Esophagus squamous epithelium (tissue), 5 donors: ENCODE measurements at regions not wholly inside any gene's neighbourhood (a gene's known extent, or its start where the extent isn't known, plus 50 kb on each side); places are given as distances from the start of the nearest gene placed in this dataset.

Experiments
- DNase-seq: peaks from one replicate; lab custom pipeline; 2025; lab: John Stamatoyannopoulos, UW
- H3K27ac ChIP-seq, 4 donors: fragments of 200-600 bp; sonication (generic); one replicate each; pipeline ENCODE4 v1.5.1; 2016 to 2019; ENCODE audit warnings: mild to moderate bottlenecking in 1 of 4
- H3K27me3 ChIP-seq, 4 donors: fragments of 200-600 bp; sonication (generic); 1 replicate in 3 of 4; 2 replicates in 1 of 4; pipeline versions ENCODE4 v1.5.1 to v1.6.0; 2017 to 2021; ENCODE audit warnings: antibody characterized with exemption in 1 of 4
- H3K36me3 ChIP-seq, 3 donors: fragments of 200-600 bp; sonication (generic); one replicate each; pipeline ENCODE4 v1.5.1; 2016 to 2019
- H3K4me1 ChIP-seq, 3 donors: fragments of 200-600 bp; sonication (generic); one replicate each; pipeline ENCODE4 v1.5.1; 2017 to 2019
- H3K4me3 ChIP-seq, 4 donors: fragments of 200-600 bp; sonication (generic); 1 replicate in 3 of 4; 2 replicates in 1 of 4; pipeline ENCODE4 v1.5.1; 2016 to 2019; ENCODE audit warnings: mild to moderate bottlenecking in 2 of 4, moderate library complexity in 1 of 4
- H3K9me3 ChIP-seq, 3 donors: fragments of 200-600 bp; sonication (generic); one replicate each; pipeline ENCODE4 v1.5.1; 2016 to 2019
- POLR2A ChIP-seq, 4 donors: fragments of 450-650 bp; IDR thresholded peaks; one replicate each; pipeline ENCODE4 v1.6.1; 2017; ENCODE audit warnings: antibody characterized with exemption in 4 of 4, mild to moderate bottlenecking in 4 of 4, moderate library complexity in 3 of 4
- WGBS, 2 donors: methylation state at CpG; one replicate each; pipeline ENCODE4 v1.1.5; 2018; 5-methylcytosine and 5-hydroxymethylcytosine counted together
- intact Hi-C: fragments of 100-400 bp; cut with DNase I; formaldehyde crosslinking; loops from one replicate; pipeline ENCODE4 v1.15.0; 2022
- TF ChIP-seq, protein P1 (sequence below), 6 experiments: fragments of 450-650 bp in 4 of 6; fragments of 200-600 bp in 2 of 6; sonication (generic) in 2 of 6; IDR thresholded peaks; one replicate each; pipeline ENCODE4 v1.5.1; 2016 to 2019; ENCODE audit warnings: antibody characterized with exemption in 6 of 6, mild to moderate bottlenecking in 4 of 6, moderate library complexity in 4 of 6
- donor health status: DM: yes; HTN: yes; CAD: no.

DNA sequence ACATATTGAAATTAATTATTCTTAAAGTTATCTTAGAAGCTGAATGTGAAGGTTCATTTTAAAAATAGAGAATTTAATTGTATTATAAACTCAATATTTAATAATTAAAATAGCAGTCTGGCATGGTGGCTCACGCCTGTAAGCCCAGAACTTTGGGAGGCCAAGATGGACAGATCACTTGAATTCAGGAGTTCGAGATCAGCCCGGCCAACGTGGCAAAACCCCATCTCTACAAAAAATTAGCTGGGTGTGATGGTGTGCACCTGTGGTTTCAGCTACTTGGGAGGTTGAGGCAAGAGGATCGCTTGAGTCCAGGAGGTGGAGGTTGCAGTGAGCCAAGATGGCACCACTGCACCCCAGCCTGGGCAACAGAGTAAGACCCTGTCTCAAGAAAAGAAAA lies 659.9 kb upstream of the AGA start:
- no peak overlapping the region for H3K4me3 ChIP-seq
- H3K27ac ChIP-seq: no peak overlapping the region
- H3K27me3 ChIP-seq: no peaks in the 10 kb centered on the region
- H3K9me3 ChIP-seq: no peaks in the 10 kb centered on the region
- no peak for TF ChIP-seq POLR2A (IDR thresholded peaks at IDR 0.05)
- TF ChIP-seq, protein P1, sequence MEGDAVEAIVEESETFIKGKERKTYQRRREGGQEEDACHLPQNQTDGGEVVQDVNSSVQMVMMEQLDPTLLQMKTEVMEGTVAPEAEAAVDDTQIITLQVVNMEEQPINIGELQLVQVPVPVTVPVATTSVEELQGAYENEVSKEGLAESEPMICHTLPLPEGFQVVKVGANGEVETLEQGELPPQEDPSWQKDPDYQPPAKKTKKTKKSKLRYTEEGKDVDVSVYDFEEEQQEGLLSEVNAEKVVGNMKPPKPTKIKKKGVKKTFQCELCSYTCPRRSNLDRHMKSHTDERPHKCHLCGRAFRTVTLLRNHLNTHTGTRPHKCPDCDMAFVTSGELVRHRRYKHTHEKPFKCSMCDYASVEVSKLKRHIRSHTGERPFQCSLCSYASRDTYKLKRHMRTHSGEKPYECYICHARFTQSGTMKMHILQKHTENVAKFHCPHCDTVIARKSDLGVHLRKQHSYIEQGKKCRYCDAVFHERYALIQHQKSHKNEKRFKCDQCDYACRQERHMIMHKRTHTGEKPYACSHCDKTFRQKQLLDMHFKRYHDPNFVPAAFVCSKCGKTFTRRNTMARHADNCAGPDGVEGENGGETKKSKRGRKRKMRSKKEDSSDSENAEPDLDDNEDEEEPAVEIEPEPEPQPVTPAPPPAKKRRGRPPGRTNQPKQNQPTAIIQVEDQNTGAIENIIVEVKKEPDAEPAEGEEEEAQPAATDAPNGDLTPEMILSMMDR (IDR thresholded peaks at IDR 0.05): no peak
- H3K4me1 ChIP-seq: no peaks in the 10 kb centered on the region
- WGBS, 2 donors: 82 to 86% methylated on average over 5 of the region's 5 CpGs
- no peaks in the 10 kb centered on the region for H3K36me3 ChIP-seq
- no peak for DNase-seq
- intact Hi-C loops: no loop called here

- WGBS, 2 donors: 61 to 74% methylated on average over 2 of the region's 2 CpGs
- TF ChIP-seq, protein P1 (IDR thresholded peaks at IDR 0.05): no peak
- TF ChIP-seq POLR2A (IDR thresholded peaks at IDR 0.05): no peak
- no peaks in the 10 kb centered on the region for H3K27me3 ChIP-seq
- H3K9me3 ChIP-seq: no peaks in the 10 kb centered on the region
- no peak for DNase-seq
- intact Hi-C loops: no loop called here
- H3K36me3 ChIP-seq: no peaks in the 10 kb centered on the region
- no peak overlapping the region for H3K4me3 ChIP-seq
- no peak overlapping the region for H3K27ac ChIP-seq
- no peaks in the 10 kb centered on the region for H3K4me1 ChIP-seq
Measured at GRCh38 chr4:178105242-178105641, 663.0 kb upstream of the AGA start.

GRCh38 chr4:178136736-178137345 lies 694.6 kb upstream of the AGA start:
- no peak for DNase-seq
- Histone ChIP-seq H3K4me3 (no peak overlapping the region), H3K4me1 (no peaks in the 10 kb centered on the region), H3K27me3 (no peaks in the 10 kb centered on the region), H3K9me3 (peaks cover 0 to 20% (median 0%) of the 10 kb centered on the region in 3 donors), H3K27ac (no peak overlapping the region), H3K36me3 (no peaks in the 10 kb centered on the region)
- intact Hi-C loops: no loop called here
- 89% methylated on average over 13 of the region's 19 CpGs; no CpG with 5 or more reads in 1 of the 2 donors for WGBS, 2 donors
- TF ChIP-seq, protein P1 (IDR thresholded peaks at IDR 0.05): no peak
- no peak for TF ChIP-seq POLR2A (IDR thresholded peaks at IDR 0.05)

DNA sequence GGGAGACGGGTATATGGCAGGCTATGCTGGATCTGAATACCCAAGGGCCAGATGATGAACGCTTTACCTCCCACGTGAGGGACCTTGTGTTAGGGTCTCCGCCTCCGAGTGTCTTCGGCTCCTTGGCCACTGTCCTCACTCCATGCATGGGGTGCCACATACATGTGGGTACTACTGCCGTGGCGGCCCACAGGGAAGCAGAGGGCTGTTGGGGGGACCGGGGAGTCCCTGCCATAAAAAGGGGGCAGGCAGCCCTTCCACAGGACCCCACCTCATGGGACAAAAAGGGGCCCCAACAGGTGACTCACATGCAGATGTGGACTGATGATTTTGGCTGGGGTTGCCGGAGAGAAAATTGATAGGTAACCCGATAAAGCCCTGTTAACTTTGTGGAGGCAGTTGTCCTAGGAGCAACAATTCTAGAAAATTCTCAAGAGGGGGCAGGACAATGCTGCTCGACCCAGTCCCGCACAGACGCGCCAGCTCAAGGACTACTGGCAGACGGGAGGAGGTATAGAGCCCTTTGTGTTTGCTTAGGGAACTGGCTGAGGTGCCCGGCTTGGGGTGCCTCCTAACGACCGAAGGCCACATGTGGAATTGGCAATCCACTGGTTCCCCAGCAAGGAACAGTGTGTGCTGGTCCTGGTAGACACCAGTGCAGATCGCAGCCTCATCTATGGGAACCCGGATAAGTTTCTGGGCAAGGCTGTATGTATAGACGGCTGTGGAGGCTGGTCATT lies 695.7 kb upstream of the AGA start:
- DNase-seq: no peak
- intact Hi-C loops: no loop called here
- Histone ChIP-seq H3K27me3 (no peaks in the 10 kb centered on the region), H3K36me3 (no peaks in the 10 kb centered on the region), H3K4me3 (no peak overlapping the region), H3K4me1 (no peaks in the 10 kb centered on the region), H3K9me3 (peaks cover 0 to 20% (median 0%) of the 10 kb centered on the region in 3 donors), H3K27ac (no peak overlapping the region)
- no peak for TF ChIP-seq POLR2A (IDR thresholded peaks at IDR 0.05)
- TF ChIP-seq, protein P1 (IDR thresholded peaks at IDR 0.05): no peak
- WGBS, 2 donors: 90 to 95% methylated on average over 13 to 18 of the region's 22 CpGs

- no peak for DNase-seq
- Histone ChIP-seq H3K27ac (no peak overlapping the region), H3K27me3 (no peaks in the 10 kb centered on the region), H3K4me3 (no peak overlapping the region), H3K36me3 (no peaks in the 10 kb centered on the region), H3K9me3 (peaks cover 0 to 20% (median 0%) of the 10 kb centered on the region in 3 donors), H3K4me1 (no peaks in the 10 kb centered on the region)
- WGBS, 2 donors: 88 to 90% methylated on average over 6 to 8 of the region's 13 CpGs
- intact Hi-C loops: no loop called here
- no peak for TF ChIP-seq POLR2A (IDR thresholded peaks at IDR 0.05)
Measured at GRCh38 chr4:178138491-178138890, 696.3 kb upstream of the AGA start.
